ENCODE measurements at regions not wholly inside any gene's neighbourhood (a gene's known extent, or its start where the extent isn't known, plus 50 kb on each side); places are given as distances from the start of the nearest gene placed in this dataset.

DNA sequence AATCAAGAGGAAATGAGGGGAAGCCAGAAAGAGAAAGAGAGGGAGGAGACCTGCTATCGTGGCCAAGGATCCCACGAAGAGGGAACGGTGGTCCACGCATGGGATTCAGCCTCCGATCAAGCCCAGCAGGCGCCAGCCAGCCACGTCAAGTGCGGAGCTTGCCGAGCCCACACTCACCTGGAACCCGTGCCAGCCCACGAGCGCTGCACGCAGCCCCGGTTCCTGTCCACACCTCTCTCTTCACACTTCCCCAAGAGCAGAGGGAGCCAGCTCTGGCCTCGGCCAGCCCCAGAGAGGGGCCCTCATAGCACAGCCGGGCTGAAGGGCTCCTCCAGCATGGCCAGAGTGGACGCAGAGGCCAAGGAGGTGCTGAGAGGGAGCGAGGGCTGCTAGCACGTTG, 795.1 kb upstream of the GRIA3 start:
- H3K36me3 ChIP-seq (ENCODE audit: control insufficient read depth in 2 of 2, insufficient read depth in 1 of 2, low read length in 2 of 2), result no peaks in the 10 kb centered on the region
- H3K4me1 ChIP-seq (ENCODE audit: control insufficient read depth, insufficient read depth, low read length), result no peaks in the 10 kb centered on the region
- ChIA-PET CTCF (no interaction called here), POLR2A (no interaction called here)
- no peak overlapping the region for H3K27ac ChIP-seq (ENCODE audit: extremely low read depth, low read depth, low read length)
- no peaks in the 10 kb centered on the region; the same call in 1 of the 2 replicates for H3K9me3 ChIP-seq (ENCODE audit: control insufficient read depth, insufficient read depth, low read depth, low read length)
- no peak overlapping the region for H3K4me3 ChIP-seq (ENCODE audit: low read depth, low read length)
- no peak for TF ChIP-seq FEZF1 (tag by site-specific recombination; IDR thresholded peaks at IDR 0.05)
- TF ChIP-seq EGR2 (tag by site-specific recombination; IDR thresholded peaks at IDR 0.05; ENCODE audit: low read depth), result no peak

- no peaks in the 10 kb centered on the region for H3K4me1 ChIP-seq (ENCODE audit: control insufficient read depth, insufficient read depth, low read length)
- CTCF ChIA-PET, result no interaction called here
- H3K4me3 ChIP-seq (ENCODE audit: low read depth, low read length), result no peak overlapping the region
- POLR2A ChIA-PET, result interaction anchor here (0.6 kb wide), 1 partner anchor 1441 kb away, joined by 3 read pairs; no protein-coding TSS in a partner anchor
- H3K27ac ChIP-seq (ENCODE audit: extremely low read depth, low read depth, low read length), result no peak overlapping the region
- no peaks in the 10 kb centered on the region for H3K9me3 ChIP-seq (ENCODE audit: control insufficient read depth, insufficient read depth, low read depth, low read length)
- TF ChIP-seq ZNF785 (tag by site-specific recombination; IDR thresholded peaks at IDR 0.05) (no peak), ELK4 (IDR thresholded peaks at IDR 0.05; ENCODE audit: borderline replicate concordance, low read depth, low read length) (no peak), ZNF76 (tag by site-specific recombination; IDR thresholded peaks at IDR 0.05; ENCODE audit: borderline replicate concordance, low read depth) (no peak), ZSCAN30 (tag by site-specific recombination; IDR thresholded peaks at IDR 0.05) (no peak), KLF9 (tag by site-specific recombination; IDR thresholded peaks at IDR 0.05; ENCODE audit: low read depth) (no peak), ZNF354C (tag by site-specific recombination; IDR thresholded peaks at IDR 0.05; ENCODE audit: borderline replicate concordance, low read depth) (no peak), ZNF658 (tag by site-specific recombination; IDR thresholded peaks at IDR 0.05) (no peak), OSR2 (tag by site-specific recombination; IDR thresholded peaks at IDR 0.05) (no peak), INSM2 (tag by site-specific recombination; IDR thresholded peaks at IDR 0.05) (no peak), ZNF660 (tag by site-specific recombination; IDR thresholded peaks at IDR 0.05) (no peak), MYNN (tag by site-specific recombination; IDR thresholded peaks at IDR 0.05; ENCODE audit: borderline replicate concordance) (no peak), OVOL3 (tag by site-specific recombination; IDR thresholded peaks at IDR 0.05) (no peak), ZNF157 (tag by site-specific recombination; IDR thresholded peaks at IDR 0.05) (no peak), KLF8 (tag by site-specific recombination; IDR thresholded peaks at IDR 0.05) (no peak), ZSCAN16 (tag by site-specific recombination; IDR thresholded peaks at IDR 0.05) (no peak), ZFP41 (tag by site-specific recombination; IDR thresholded peaks at IDR 0.05; ENCODE audit: borderline replicate concordance) (no peak), ZNF114 (tag by site-specific recombination; IDR thresholded peaks at IDR 0.05) (no peak), ZNF843 (tag by site-specific recombination; IDR thresholded peaks at IDR 0.05) (no peak), ZBTB48 (tag by site-specific recombination; IDR thresholded peaks at IDR 0.05) (no peak)
- TF ChIP-seq, protein P1, sequence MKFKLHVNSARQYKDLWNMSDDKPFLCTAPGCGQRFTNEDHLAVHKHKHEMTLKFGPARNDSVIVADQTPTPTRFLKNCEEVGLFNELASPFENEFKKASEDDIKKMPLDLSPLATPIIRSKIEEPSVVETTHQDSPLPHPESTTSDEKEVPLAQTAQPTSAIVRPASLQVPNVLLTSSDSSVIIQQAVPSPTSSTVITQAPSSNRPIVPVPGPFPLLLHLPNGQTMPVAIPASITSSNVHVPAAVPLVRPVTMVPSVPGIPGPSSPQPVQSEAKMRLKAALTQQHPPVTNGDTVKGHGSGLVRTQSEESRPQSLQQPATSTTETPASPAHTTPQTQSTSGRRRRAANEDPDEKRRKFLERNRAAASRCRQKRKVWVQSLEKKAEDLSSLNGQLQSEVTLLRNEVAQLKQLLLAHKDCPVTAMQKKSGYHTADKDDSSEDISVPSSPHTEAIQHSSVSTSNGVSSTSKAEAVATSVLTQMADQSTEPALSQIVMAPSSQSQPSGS (tag by site-specific recombination; IDR thresholded peaks at IDR 0.05; ENCODE audit: low read depth), result no peak
- H3K36me3 ChIP-seq (ENCODE audit: control insufficient read depth in 2 of 2, insufficient read depth in 1 of 2, low read length in 2 of 2), result no peaks in the 10 kb centered on the region
Measured at GRCh38 chrX:122418758-122419157, 765.3 kb upstream of the GRIA3 start.
